ENCODE measurements at regions not wholly inside any gene's neighbourhood (a gene's known extent, or its start where the extent isn't known, plus 50 kb on each side); places are given as distances from the start of the nearest gene placed in this dataset.
A peak's percentile ranks its signal among the peaks of the same experiment; 100 is the strongest.

- Mint-ChIP-seq H3K9me3 (no peaks in the 10 kb centered on the region), H3K36me3 (ENCODE audit: low read depth) (no peaks in the 10 kb centered on the region), H3K27ac (peak overlapping the region; percentile 71), H3K27me3 (ENCODE audit: low read depth, poor library complexity) (peaks cover 7% of the 10 kb centered on the region), H3K4me3 (peak overlapping the region; percentile 92), H3K4me1 (peaks cover 69% of the 10 kb centered on the region)
- peak; percentile 56 for DNase-seq
- TF ChIP-seq, protein P1, sequence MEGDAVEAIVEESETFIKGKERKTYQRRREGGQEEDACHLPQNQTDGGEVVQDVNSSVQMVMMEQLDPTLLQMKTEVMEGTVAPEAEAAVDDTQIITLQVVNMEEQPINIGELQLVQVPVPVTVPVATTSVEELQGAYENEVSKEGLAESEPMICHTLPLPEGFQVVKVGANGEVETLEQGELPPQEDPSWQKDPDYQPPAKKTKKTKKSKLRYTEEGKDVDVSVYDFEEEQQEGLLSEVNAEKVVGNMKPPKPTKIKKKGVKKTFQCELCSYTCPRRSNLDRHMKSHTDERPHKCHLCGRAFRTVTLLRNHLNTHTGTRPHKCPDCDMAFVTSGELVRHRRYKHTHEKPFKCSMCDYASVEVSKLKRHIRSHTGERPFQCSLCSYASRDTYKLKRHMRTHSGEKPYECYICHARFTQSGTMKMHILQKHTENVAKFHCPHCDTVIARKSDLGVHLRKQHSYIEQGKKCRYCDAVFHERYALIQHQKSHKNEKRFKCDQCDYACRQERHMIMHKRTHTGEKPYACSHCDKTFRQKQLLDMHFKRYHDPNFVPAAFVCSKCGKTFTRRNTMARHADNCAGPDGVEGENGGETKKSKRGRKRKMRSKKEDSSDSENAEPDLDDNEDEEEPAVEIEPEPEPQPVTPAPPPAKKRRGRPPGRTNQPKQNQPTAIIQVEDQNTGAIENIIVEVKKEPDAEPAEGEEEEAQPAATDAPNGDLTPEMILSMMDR (IDR thresholded peaks at IDR 0.05): no peak
Measured at GRCh38 chr11:129278586-129279319, 86.6 kb upstream of the ARHGAP32 start.

DNA sequence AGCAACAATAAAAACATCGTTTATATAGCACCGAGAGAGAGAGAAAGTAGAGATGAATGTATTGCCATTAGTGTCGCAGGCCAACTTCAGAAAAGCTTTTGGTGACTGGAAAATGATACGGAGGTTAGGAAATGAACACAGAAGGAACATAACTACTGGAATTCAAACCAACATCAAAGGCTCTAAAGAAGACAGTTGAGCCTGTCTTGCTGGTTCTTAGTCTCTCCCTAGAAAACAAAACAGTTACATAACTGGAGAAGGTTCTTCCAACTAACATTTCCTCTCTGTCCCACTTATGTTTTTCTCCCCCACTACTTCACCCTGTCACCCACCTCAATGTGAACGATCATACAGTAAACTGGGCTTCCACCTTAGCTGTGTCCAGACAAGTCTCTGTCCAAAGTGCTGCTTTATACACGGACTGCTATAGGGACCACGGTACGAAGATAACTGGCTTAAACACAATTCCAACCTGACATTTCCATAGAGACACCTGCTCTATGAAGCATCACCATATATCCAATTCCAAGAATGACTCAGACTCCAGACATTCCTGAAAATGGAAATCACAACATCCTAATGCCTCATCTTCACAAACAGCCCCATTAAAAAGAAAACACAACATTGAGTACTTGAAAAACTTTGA lies 85.2 kb upstream of the ARHGAP32 start:
- Mint-ChIP-seq H3K4me1 (peaks cover 55% of the 10 kb centered on the region), H3K9me3 (no peaks in the 10 kb centered on the region)
- TF ChIP-seq, protein P1 (IDR thresholded peaks at IDR 0.05): no peak

GRCh38 chr11:129275828-129276227 lies 83.7 kb upstream of the ARHGAP32 start:
- Mint-ChIP-seq H3K4me3 (no peak overlapping the region), H3K27me3 (ENCODE audit: low read depth, poor library complexity) (peaks cover 7% of the 10 kb centered on the region), H3K4me1 (peaks cover 49% of the 10 kb centered on the region), H3K9me3 (no peaks in the 10 kb centered on the region), H3K36me3 (ENCODE audit: low read depth) (peaks cover 5% of the 10 kb centered on the region), H3K27ac (no peak overlapping the region)
- no peak for DNase-seq
- TF ChIP-seq, protein P1 (IDR thresholded peaks at IDR 0.05): no peak

More for the DNA sequence above, 85.2 kb upstream of the ARHGAP32 start:
- DNase-seq: no peak
- Mint-ChIP-seq H3K27ac (no peak overlapping the region), H3K4me3 (peak overlapping the region; percentile 92), H3K36me3 (ENCODE audit: low read depth) (no peaks in the 10 kb centered on the region), H3K27me3 (ENCODE audit: low read depth, poor library complexity) (peaks cover 7% of the 10 kb centered on the region)

- Mint-ChIP-seq H3K4me3 (no peak overlapping the region), H3K27ac (no peak overlapping the region), H3K4me1 (peaks cover 38% of the 10 kb centered on the region), H3K27me3 (ENCODE audit: low read depth, poor library complexity) (peaks cover 3% of the 10 kb centered on the region), H3K9me3 (no peaks in the 10 kb centered on the region), H3K36me3 (ENCODE audit: low read depth) (peaks cover 21% of the 10 kb centered on the region)
- no peak for DNase-seq
- TF ChIP-seq, protein P1 (IDR thresholded peaks at IDR 0.05): no peak
Measured at GRCh38 chr11:129273944-129274711, 82.0 kb upstream of the ARHGAP32 start.

DNA sequence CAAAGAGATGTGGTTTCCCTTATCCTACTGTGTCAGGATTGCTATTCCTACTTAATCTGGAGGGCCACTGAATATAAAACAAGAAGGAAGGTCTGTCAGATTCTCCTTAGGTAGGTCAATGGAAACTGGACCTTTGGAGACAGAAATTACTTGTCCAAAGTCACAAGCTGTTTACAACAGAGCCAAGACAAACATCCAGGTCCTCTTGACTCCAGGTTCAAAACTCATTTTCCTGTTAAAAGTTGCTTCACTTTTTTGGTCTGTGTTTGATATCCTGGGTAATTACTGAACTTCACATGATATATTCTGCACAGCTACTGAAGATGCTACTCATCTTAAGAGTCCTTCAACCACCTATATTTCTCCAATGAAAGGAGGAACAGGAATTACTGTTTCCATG lies 81.2 kb upstream of the ARHGAP32 start:
- no peak overlapping the region for H3K27ac Mint-ChIP-seq
- TF ChIP-seq, protein P1 (IDR thresholded peaks at IDR 0.05): no peak

More for the DNA sequence above, 81.2 kb upstream of the ARHGAP32 start:
- H3K36me3 Mint-ChIP-seq (ENCODE audit: low read depth): peaks cover 21% of the 10 kb centered on the region
- no peak for DNase-seq
- peaks cover 37% of the 10 kb centered on the region for H3K4me1 Mint-ChIP-seq
- peaks cover 3% of the 10 kb centered on the region for H3K27me3 Mint-ChIP-seq (ENCODE audit: low read depth, poor library complexity)
- H3K4me3 Mint-ChIP-seq: no peak overlapping the region
- H3K9me3 Mint-ChIP-seq: no peaks in the 10 kb centered on the region

All from nephron progenitor cell (in vitro differentiated cells).